Prostate gland (tissue), 2 donors: ENCODE measurements at regions not wholly inside any gene's neighbourhood (a gene's known extent, or its start where the extent isn't known, plus 50 kb on each side); places are given as distances from the start of the nearest gene placed in this dataset.

Experiments used
- DNase-seq: peaks from one replicate; pipeline ENCODE4 v3.0.0-alpha.2; 2019; ENCODE audit warnings: low spot score
- H3K27ac ChIP-seq, 2 donors: fragments of 200-600 bp; sonication (generic); 2 replicates each; pipeline ENCODE4 v1.5.1; 2017 to 2019
- H3K27me3 ChIP-seq: fragments of 200-600 bp; sonication (generic); replicated peaks from 2 replicates; pipeline ENCODE4 v1.5.1; 2019; ENCODE audit not compliant: insufficient read depth
- H3K36me3 ChIP-seq, 2 donors: fragments of 200-600 bp; sonication (generic); 1 replicate in 1 of 2; 2 replicates in 1 of 2; pipeline versions ENCODE4 v1.5.1 to v1.8.1; 2017 to 2019
- H3K4me1 ChIP-seq: fragments of 200-600 bp; sonication (generic); replicated peaks from 2 replicates; pipeline ENCODE4 v1.5.1; 2019
- H3K4me3 ChIP-seq, 2 donors: fragments of 200-600 bp; sonication (generic); 2 replicates each; pipeline ENCODE4 v1.5.1; 2017 to 2019
- H3K9me3 ChIP-seq: fragments of 200-600 bp; sonication (generic); 2 replicates; pipeline ENCODE4 v1.5.1; 2017
- POLR2A ChIP-seq: fragments of 450-650 bp; IDR thresholded peaks from one replicate; pipeline ENCODE4 v1.6.1; 2016; ENCODE audit warnings: antibody characterized with exemption, mild to moderate bottlenecking
- POLR2AphosphoS5 ChIP-seq: sonication (generic); formaldehyde crosslinking; IDR thresholded peaks from one replicate; pipeline ENCODE4 v1.6.1; 2017; ENCODE audit warnings: antibody characterized with exemption
- WGBS: methylation state at CpG from one replicate; pipeline ENCODE4 v1.1.5; 2018; 5-methylcytosine and 5-hydroxymethylcytosine counted together
- intact Hi-C: fragments of 100-400 bp; cut with DNase I; formaldehyde crosslinking; loops from one replicate; pipeline ENCODE4 v1.14.2; 2022
- TF ChIP-seq, protein P1 (sequence below), 4 experiments: fragments of 200-600 bp in 2 of 4; fragments of 450-650 bp in 2 of 4; sonication (generic) in 2 of 4; IDR thresholded peaks; 1 replicate in 3 of 4; 2 replicates in 1 of 4; pipeline ENCODE4 v1.5.1; 2016 to 2019; ENCODE audit warnings: antibody characterized with exemption in 4 of 4, mild to moderate bottlenecking in 2 of 4, moderate library complexity in 2 of 4

DNA sequence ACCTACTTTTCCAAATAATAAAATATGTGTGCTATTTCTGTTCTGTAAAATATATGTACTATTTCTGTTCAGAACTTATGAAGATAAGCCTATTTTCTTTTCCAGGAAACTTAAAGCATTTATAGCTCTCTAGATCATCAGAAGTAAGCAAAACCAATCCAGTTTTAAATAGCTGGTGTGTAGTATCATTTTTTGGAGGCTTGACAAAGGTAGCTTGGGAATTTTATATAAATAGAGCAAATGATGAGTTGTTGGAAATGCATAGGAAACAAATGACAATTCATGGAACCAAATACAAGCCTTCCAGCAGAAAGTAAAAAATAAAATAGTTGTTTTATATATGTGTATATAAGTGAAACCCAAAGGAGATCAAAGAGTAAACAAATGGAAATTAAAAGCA, 1038.1 kb upstream of the ARRDC3 start:
- intact Hi-C loops, result no loop called here
- H3K9me3 ChIP-seq, result no peaks in the 10 kb centered on the region
- no peak overlapping the region for H3K27ac ChIP-seq
- H3K36me3 ChIP-seq, result no peaks in the 10 kb centered on the region
- no peaks in the 10 kb centered on the region for H3K4me1 ChIP-seq
- no peak overlapping the region for H3K4me3 ChIP-seq
- no peak for TF ChIP-seq POLR2AphosphoS5
- TF ChIP-seq POLR2A, result no peak
- TF ChIP-seq, protein P1, sequence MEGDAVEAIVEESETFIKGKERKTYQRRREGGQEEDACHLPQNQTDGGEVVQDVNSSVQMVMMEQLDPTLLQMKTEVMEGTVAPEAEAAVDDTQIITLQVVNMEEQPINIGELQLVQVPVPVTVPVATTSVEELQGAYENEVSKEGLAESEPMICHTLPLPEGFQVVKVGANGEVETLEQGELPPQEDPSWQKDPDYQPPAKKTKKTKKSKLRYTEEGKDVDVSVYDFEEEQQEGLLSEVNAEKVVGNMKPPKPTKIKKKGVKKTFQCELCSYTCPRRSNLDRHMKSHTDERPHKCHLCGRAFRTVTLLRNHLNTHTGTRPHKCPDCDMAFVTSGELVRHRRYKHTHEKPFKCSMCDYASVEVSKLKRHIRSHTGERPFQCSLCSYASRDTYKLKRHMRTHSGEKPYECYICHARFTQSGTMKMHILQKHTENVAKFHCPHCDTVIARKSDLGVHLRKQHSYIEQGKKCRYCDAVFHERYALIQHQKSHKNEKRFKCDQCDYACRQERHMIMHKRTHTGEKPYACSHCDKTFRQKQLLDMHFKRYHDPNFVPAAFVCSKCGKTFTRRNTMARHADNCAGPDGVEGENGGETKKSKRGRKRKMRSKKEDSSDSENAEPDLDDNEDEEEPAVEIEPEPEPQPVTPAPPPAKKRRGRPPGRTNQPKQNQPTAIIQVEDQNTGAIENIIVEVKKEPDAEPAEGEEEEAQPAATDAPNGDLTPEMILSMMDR (IDR thresholded peaks at IDR 0.05), result no peak
- DNase-seq, result no peak
- no peaks in the 10 kb centered on the region for H3K27me3 ChIP-seq

DNA sequence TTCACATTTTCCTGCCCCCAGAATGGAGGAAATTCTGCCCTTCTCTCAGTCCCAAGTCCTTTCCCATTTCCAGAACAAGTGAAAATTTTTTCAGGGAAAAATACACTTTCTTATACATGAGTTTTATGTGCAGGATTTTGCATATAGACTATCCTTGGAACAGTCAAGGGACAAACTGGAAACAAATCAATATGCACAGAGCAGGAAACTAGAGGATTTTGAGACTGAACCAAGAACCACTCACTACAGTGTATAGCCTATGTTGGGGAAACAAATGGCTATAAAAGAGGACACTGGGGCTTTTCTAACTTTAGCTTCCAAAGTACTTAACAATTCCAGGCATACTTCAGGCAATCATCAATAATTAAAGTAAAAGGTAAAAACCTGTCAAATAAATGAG, 1036.1 kb upstream of the ARRDC3 start:
- DNase-seq, result no peak
- Histone ChIP-seq H3K27ac (no peak overlapping the region), H3K9me3 (no peaks in the 10 kb centered on the region), H3K36me3 (no peaks in the 10 kb centered on the region), H3K4me1 (no peaks in the 10 kb centered on the region), H3K4me3 (no peak overlapping the region), H3K27me3 (no peaks in the 10 kb centered on the region)
- TF ChIP-seq POLR2A (no peak), POLR2AphosphoS5 (no peak)
- TF ChIP-seq, protein P1 (IDR thresholded peaks at IDR 0.05), result no peak
- intact Hi-C loops, result no loop called here

DNA sequence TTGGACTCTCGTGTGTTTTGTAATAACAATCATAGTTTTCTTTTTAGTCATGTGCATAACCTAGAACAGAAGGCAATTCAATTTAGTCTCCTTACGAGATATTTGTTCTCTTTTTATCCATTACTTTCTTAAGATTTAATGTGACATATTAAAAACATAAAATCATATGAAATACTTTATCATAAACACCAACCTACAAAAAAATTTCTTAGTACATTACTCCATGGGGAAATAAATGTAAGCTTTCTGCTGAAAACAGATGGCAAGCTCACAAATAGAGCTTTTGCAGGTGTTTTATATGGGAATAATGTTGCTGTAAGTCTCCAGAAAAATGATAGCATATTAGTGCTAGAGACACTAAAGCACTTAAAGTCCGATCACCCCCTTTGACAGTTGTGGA, 1035.2 kb upstream of the ARRDC3 start:
- H3K4me1 ChIP-seq, result no peaks in the 10 kb centered on the region
- H3K4me3 ChIP-seq, result no peak overlapping the region
- intact Hi-C loops, result no loop called here
- H3K36me3 ChIP-seq, result no peaks in the 10 kb centered on the region
- no peak for DNase-seq
- no peaks in the 10 kb centered on the region for H3K27me3 ChIP-seq
- TF ChIP-seq, protein P1 (IDR thresholded peaks at IDR 0.05), result no peak
- TF ChIP-seq POLR2A (no peak), POLR2AphosphoS5 (no peak)
- 86% methylated on average over 3 of the region's 3 CpGs for WGBS
- no peaks in the 10 kb centered on the region for H3K9me3 ChIP-seq
- H3K27ac ChIP-seq, result no peak overlapping the region

DNA sequence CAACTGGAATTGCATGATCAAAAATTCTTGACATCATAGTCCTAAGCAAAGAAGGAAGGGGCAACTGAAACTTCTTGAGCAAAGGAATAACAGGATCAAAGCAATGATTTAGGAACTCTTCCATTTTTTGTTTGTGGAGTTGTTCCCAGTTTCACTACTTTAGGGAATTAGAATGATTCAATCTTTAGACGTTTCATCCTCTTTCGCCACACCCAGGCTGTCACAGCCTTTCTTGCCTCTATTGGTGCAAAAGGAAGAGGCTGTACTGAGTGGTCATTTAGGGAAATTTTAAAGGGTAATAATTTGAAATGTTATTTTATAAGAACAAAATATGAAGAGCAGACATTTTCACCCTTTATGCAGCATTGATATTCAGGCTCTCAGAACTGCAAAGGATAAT, 1026.0 kb upstream of the ARRDC3 start:
- no peaks in the 10 kb centered on the region for H3K4me1 ChIP-seq
- intact Hi-C loops, result no loop called here
- H3K36me3 ChIP-seq, result no peaks in the 10 kb centered on the region
- H3K9me3 ChIP-seq, result no peaks in the 10 kb centered on the region
- H3K27ac ChIP-seq, result no peak overlapping the region
- no peak overlapping the region for H3K4me3 ChIP-seq
- H3K27me3 ChIP-seq, result no peaks in the 10 kb centered on the region
- TF ChIP-seq, protein P1 (IDR thresholded peaks at IDR 0.05), result no peak
- TF ChIP-seq POLR2A, result no peak
- 54% methylated on average over 2 of the region's 2 CpGs for WGBS
- no peak for DNase-seq

DNA sequence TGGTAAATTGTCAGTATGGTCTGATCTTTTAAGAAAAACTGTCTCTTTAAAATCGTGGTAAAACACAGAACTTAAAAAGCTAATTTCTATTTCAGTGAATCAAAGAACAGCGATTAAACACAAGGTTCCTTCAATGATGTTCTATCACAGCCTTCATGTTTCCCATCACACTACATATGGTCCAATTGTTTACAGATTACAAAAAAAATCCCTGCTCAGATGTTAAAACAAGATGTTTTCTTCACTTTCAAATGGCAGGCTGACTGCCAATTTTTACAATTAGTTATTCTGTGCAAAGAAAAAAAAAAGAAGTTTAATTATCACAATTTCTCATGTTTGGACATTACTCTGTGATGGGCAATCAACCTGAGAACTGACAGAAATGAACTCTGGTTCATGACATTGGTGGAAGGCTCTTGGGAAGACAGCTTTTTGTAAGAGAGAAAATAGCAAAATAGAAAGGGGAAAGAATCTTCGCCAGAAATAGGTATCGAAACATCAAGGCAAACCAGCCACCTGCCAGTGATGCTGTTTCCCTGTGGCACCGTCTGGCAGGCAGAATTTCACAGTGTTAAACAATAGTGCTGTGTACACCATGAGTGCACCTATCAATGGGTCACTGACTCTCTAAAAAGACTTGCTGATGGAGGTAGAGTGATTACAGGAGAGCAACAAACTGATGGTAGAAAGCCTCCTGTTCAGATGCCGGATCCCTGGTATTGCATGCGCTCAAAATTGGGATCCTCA, 1020.0 kb upstream of the ARRDC3 start:
- WGBS, result 78% methylated on average over 7 of the region's 7 CpGs
- Histone ChIP-seq H3K27ac (no peak overlapping the region), H3K27me3 (no peaks in the 10 kb centered on the region), H3K36me3 (no peaks in the 10 kb centered on the region), H3K4me3 (no peak overlapping the region), H3K4me1 (no peaks in the 10 kb centered on the region), H3K9me3 (no peaks in the 10 kb centered on the region)
- intact Hi-C loops, result no loop called here
- no peak for DNase-seq
- TF ChIP-seq POLR2AphosphoS5 (no peak), POLR2A (no peak)
- TF ChIP-seq, protein P1 (IDR thresholded peaks at IDR 0.05), result no peak
